SK-N-MC (cell line): ENCODE measurements at regions not wholly inside any gene's neighbourhood (a gene's known extent, or its start where the extent isn't known, plus 50 kb on each side); places are given as distances from the start of the nearest gene placed in this dataset.
"Not testable (repeated sequence)": the region's sequence is repeated elsewhere in the genome, so short reads cannot be mapped to it uniquely, and the experiment has no call there.

Experiments used
- EZH2 ChIP-seq: fragments of 200-600 bp; sonication (generic); IDR thresholded peaks from one replicate; pipeline ENCODE4 v1.6.1; 2017; ENCODE audit warnings: antibody characterized with exemption
- FOXP2 ChIP-seq: optimal IDR thresholded peaks from 2 replicates; pipeline ENCODE3; 2011; ENCODE audit warnings: mild to moderate bottlenecking, moderate library complexity; ENCODE audit not compliant: insufficient read depth; ENCODE audit errors: extremely low read length, control extremely low read depth
- POLR2AphosphoS5 ChIP-seq: IDR thresholded peaks from 2 replicates; pipeline ENCODE4 v1.6.1; 2012; ENCODE audit warnings: mild to moderate bottlenecking, low read depth, low read length, borderline replicate concordance

DNA sequence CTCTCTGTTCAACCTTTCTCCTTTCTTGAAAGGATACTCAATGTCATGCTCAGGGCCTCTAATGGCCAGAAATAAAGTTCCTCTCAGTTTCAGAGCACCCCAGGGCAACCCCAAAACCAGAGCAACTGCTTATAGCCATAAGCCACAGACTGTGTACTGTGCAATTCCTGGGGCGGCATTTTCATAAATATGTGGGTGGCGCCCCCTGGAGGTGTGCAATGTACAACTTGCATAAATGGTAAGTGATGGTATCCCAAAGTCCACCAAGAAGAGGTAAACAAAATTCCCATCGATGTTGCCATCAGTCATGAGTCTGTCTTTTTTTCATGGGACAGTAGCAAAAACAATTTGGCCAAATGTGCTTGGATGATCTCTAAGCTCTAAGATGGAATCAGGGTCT is 108.4 kb upstream of the ROPN1B start:
- TF ChIP-seq POLR2AphosphoS5, EZH2, FOXP2: not testable (repeated sequence)
